Activated T-helper 2 cell treated with anti-CD3 and anti-CD28 coated beads, Interferon-gamma antibody, Interleukin-2, Interleukin-4, amounts not matched to agents 10 μg/mL and 5 μg/mL and 100 μg/mL, durations not matched to agents 14 hours and 24 hours and 36 hours (primary cell): ENCODE measurements at regions not wholly inside any gene's neighbourhood (a gene's known extent, or its start where the extent isn't known, plus 50 kb on each side); places are given as distances from the start of the nearest gene placed in this dataset.

ENCODE experiments used
- DNase-seq: peaks from one replicate; pipeline ENCODE4 v3.0.0; 2021; ENCODE audit warnings: low spot score
- H3K27ac Mint-ChIP-seq: one replicate; pipeline ENCODE4 v1.8.0; 2021; ENCODE audit warnings: mixed read lengths
- H3K27me3 Mint-ChIP-seq: one replicate; pipeline ENCODE4 v1.8.0; 2021; ENCODE audit warnings: low read depth, mixed read lengths
- H3K36me3 Mint-ChIP-seq: one replicate; pipeline ENCODE4 v1.8.0; 2021; ENCODE audit warnings: low read depth, mixed read lengths
- H3K4me1 Mint-ChIP-seq: one replicate; pipeline ENCODE4 v1.8.0; 2021; ENCODE audit warnings: low read depth, mixed read lengths
- H3K4me3 Mint-ChIP-seq: one replicate; pipeline ENCODE4 v1.8.0; 2021; ENCODE audit warnings: low read depth, mild to moderate bottlenecking, moderate library complexity, mixed read lengths
- H3K9me3 Mint-ChIP-seq: one replicate; pipeline ENCODE4 v1.8.0; 2021; ENCODE audit warnings: mixed read lengths
- intact Hi-C: fragments of 100-400 bp; cut with micrococcal nuclease; formaldehyde crosslinking; loops from one replicate; pipeline ENCODE4 v1.15.1; 2023

GRCh38 chr2:107063228-107063627 lies 177.3 kb upstream of the ST6GAL2 start:
- H3K27me3 Mint-ChIP-seq: no peaks in the 10 kb centered on the region
- intact Hi-C loops: no loop called here
- no peak for DNase-seq

GRCh38 chr2:107064750-107065149 lies 178.8 kb upstream of the ST6GAL2 start:
- Mint-ChIP-seq H3K27ac (no peak overlapping the region), H3K4me3 (no peak overlapping the region), H3K9me3 (no peaks in the 10 kb centered on the region), H3K27me3 (no peaks in the 10 kb centered on the region), H3K36me3 (no peaks in the 10 kb centered on the region), H3K4me1 (no peaks in the 10 kb centered on the region)
- no peak for DNase-seq
- intact Hi-C loops: no loop called here

More at GRCh38 chr2:107063228-107063627, 177.3 kb upstream of the ST6GAL2 start:
- Mint-ChIP-seq H3K4me1 (no peaks in the 10 kb centered on the region), H3K36me3 (no peaks in the 10 kb centered on the region), H3K9me3 (no peaks in the 10 kb centered on the region), H3K27ac (no peak overlapping the region), H3K4me3 (no peak overlapping the region)

- Mint-ChIP-seq H3K9me3 (no peaks in the 10 kb centered on the region), H3K27me3 (no peaks in the 10 kb centered on the region), H3K27ac (no peak overlapping the region), H3K4me3 (no peak overlapping the region), H3K36me3 (no peaks in the 10 kb centered on the region), H3K4me1 (no peaks in the 10 kb centered on the region)
- intact Hi-C loops: no loop called here
- no peak for DNase-seq
Measured at GRCh38 chr2:107068069-107068916, 182.3 kb upstream of the ST6GAL2 start.

- Mint-ChIP-seq H3K4me3 (no peak overlapping the region), H3K27ac (no peak overlapping the region), H3K4me1 (no peaks in the 10 kb centered on the region), H3K27me3 (no peaks in the 10 kb centered on the region), H3K9me3 (no peaks in the 10 kb centered on the region), H3K36me3 (no peaks in the 10 kb centered on the region)
- no peak for DNase-seq
- intact Hi-C loops: no loop called here
Measured at GRCh38 chr2:107069890-107070289, 183.9 kb upstream of the ST6GAL2 start.

- Mint-ChIP-seq H3K9me3 (no peaks in the 10 kb centered on the region), H3K27ac (no peak overlapping the region), H3K4me3 (no peak overlapping the region), H3K36me3 (no peaks in the 10 kb centered on the region), H3K27me3 (no peaks in the 10 kb centered on the region), H3K4me1 (no peaks in the 10 kb centered on the region)
- no peak for DNase-seq
- intact Hi-C loops: no loop called here
Measured at GRCh38 chr2:107072150-107072940, 186.4 kb upstream of the ST6GAL2 start.

GRCh38 chr2:107078584-107078983 lies 192.6 kb upstream of the ST6GAL2 start:
- no peaks in the 10 kb centered on the region for H3K9me3 Mint-ChIP-seq
- no peaks in the 10 kb centered on the region for H3K27me3 Mint-ChIP-seq
- DNase-seq: no peak
- H3K4me3 Mint-ChIP-seq: no peak overlapping the region
- no peaks in the 10 kb centered on the region for H3K4me1 Mint-ChIP-seq
- H3K27ac Mint-ChIP-seq: no peak overlapping the region
- H3K36me3 Mint-ChIP-seq: no peaks in the 10 kb centered on the region
- intact Hi-C loops: no loop called here

GRCh38 chr2:107086497-107086896 lies 200.5 kb upstream of the ST6GAL2 start:
- intact Hi-C loops: no loop called here
- H3K9me3 Mint-ChIP-seq: no peaks in the 10 kb centered on the region

GRCh38 chr2:107088156-107088555 lies 202.2 kb upstream of the ST6GAL2 start:
- Mint-ChIP-seq H3K27ac (no peak overlapping the region), H3K9me3 (no peaks in the 10 kb centered on the region), H3K27me3 (no peaks in the 10 kb centered on the region), H3K36me3 (no peaks in the 10 kb centered on the region), H3K4me3 (no peak overlapping the region), H3K4me1 (no peaks in the 10 kb centered on the region)
- DNase-seq: no peak
- intact Hi-C loops: no loop called here

More at GRCh38 chr2:107086497-107086896, 200.5 kb upstream of the ST6GAL2 start:
- H3K4me1 Mint-ChIP-seq: no peaks in the 10 kb centered on the region
- no peaks in the 10 kb centered on the region for H3K27me3 Mint-ChIP-seq
- H3K4me3 Mint-ChIP-seq: no peak overlapping the region
- H3K36me3 Mint-ChIP-seq: no peaks in the 10 kb centered on the region
- no peak for DNase-seq
- no peak overlapping the region for H3K27ac Mint-ChIP-seq

- H3K27me3 Mint-ChIP-seq: no peaks in the 10 kb centered on the region
- no peak overlapping the region for H3K4me3 Mint-ChIP-seq
- H3K4me1 Mint-ChIP-seq: no peaks in the 10 kb centered on the region
- H3K27ac Mint-ChIP-seq: no peak overlapping the region
- no peak for DNase-seq
- no peaks in the 10 kb centered on the region for H3K9me3 Mint-ChIP-seq
- H3K36me3 Mint-ChIP-seq: no peaks in the 10 kb centered on the region
- intact Hi-C loops: no loop called here
Measured at GRCh38 chr2:107091163-107091864, 205.3 kb upstream of the ST6GAL2 start.

GRCh38 chr2:107093426-107093957 lies 207.5 kb upstream of the ST6GAL2 start:
- no peak for DNase-seq
- no peaks in the 10 kb centered on the region for H3K36me3 Mint-ChIP-seq
- no peak overlapping the region for H3K4me3 Mint-ChIP-seq
- H3K27me3 Mint-ChIP-seq: no peaks in the 10 kb centered on the region
- H3K9me3 Mint-ChIP-seq: no peaks in the 10 kb centered on the region
- intact Hi-C loops: no loop called here
- no peak overlapping the region for H3K27ac Mint-ChIP-seq
- H3K4me1 Mint-ChIP-seq: no peaks in the 10 kb centered on the region

- no peak for DNase-seq
- no peaks in the 10 kb centered on the region for H3K9me3 Mint-ChIP-seq
- no peaks in the 10 kb centered on the region for H3K27me3 Mint-ChIP-seq
- H3K36me3 Mint-ChIP-seq: no peaks in the 10 kb centered on the region
- no peak overlapping the region for H3K27ac Mint-ChIP-seq
- H3K4me1 Mint-ChIP-seq: no peaks in the 10 kb centered on the region
- intact Hi-C loops: no loop called here
- H3K4me3 Mint-ChIP-seq: no peak overlapping the region
Measured at GRCh38 chr2:107094450-107094986, 208.6 kb upstream of the ST6GAL2 start.

- no peaks in the 10 kb centered on the region for H3K27me3 Mint-ChIP-seq
- no peak for DNase-seq
- intact Hi-C loops: no loop called here
- H3K4me1 Mint-ChIP-seq: no peaks in the 10 kb centered on the region
- H3K27ac Mint-ChIP-seq: no peak overlapping the region
- no peaks in the 10 kb centered on the region for H3K36me3 Mint-ChIP-seq
- peaks cover 5% of the 10 kb centered on the region for H3K9me3 Mint-ChIP-seq
- no peak overlapping the region for H3K4me3 Mint-ChIP-seq
Measured at GRCh38 chr2:107102176-107102575, 216.2 kb upstream of the ST6GAL2 start.
